NCI-H1417 (cell line): ENCODE measurements at regions not wholly inside any gene's neighbourhood (a gene's known extent, or its start where the extent isn't known, plus 50 kb on each side); places are given as distances from the start of the nearest gene placed in this dataset.
"Not testable (repeated sequence)": the region's sequence is repeated elsewhere in the genome, so short reads cannot be mapped to it uniquely, and the experiment has no call there.

Experiments used
- DNase-seq, 3 experiments: peaks; one replicate each; lab custom pipeline; 2025; lab: John Stamatoyannopoulos, UW

- no peak for DNase-seq
Measured at GRCh38 chr14:34063042-34063441, 112.2 kb upstream of the EGLN3 start.

- DNase-seq = no peak
Measured at GRCh38 chr14:34062353-34062973, 111.6 kb upstream of the EGLN3 start.

GRCh38 chr14:34060651-34060999, 109.8 kb upstream of the EGLN3 start:
- DNase-seq = no peak

- DNase-seq = peak; percentile 60 to 79 (median 73)
Measured at GRCh38 chr14:34059925-34060650, 109.2 kb upstream of the EGLN3 start.

GRCh38 chr14:34059037-34059924, 108.4 kb upstream of the EGLN3 start:
- no peak for DNase-seq

- DNase-seq = no peak
Measured at GRCh38 chr14:34058510-34058909, 107.6 kb upstream of the EGLN3 start.

- no peak for DNase-seq
Measured at GRCh38 chr14:34056046-34056445, 105.2 kb upstream of the EGLN3 start.

- DNase-seq = no peak
Measured at GRCh38 chr14:34055157-34055950, 104.5 kb upstream of the EGLN3 start.

- no peak for DNase-seq
Measured at GRCh38 chr14:34053666-34054065, 102.8 kb upstream of the EGLN3 start.

GRCh38 chr14:34052658-34053014, 101.8 kb upstream of the EGLN3 start:
- DNase-seq = no peak

GRCh38 chr14:34051966-34052657, 101.2 kb upstream of the EGLN3 start:
- no peak for DNase-seq

- no peak for DNase-seq
Measured at GRCh38 chr14:34050606-34051005, 99.7 kb upstream of the EGLN3 start.

- DNase-seq = no peak
Measured at GRCh38 chr14:34049790-34050189, 98.9 kb upstream of the EGLN3 start.

- not testable (repeated sequence) for DNase-seq
Measured at GRCh38 chr14:34049187-34049586, 98.3 kb upstream of the EGLN3 start.

GRCh38 chr14:34046799-34047520, 96.1 kb upstream of the EGLN3 start:
- no peak for DNase-seq

- no peak for DNase-seq
Measured at GRCh38 chr14:34044666-34045306, 93.9 kb upstream of the EGLN3 start.

GRCh38 chr14:34044373-34044637, 93.4 kb upstream of the EGLN3 start:
- DNase-seq = no peak

GRCh38 chr14:34043627-34044372, 92.9 kb upstream of the EGLN3 start:
- DNase-seq = no peak

- DNase-seq = no peak
Measured at GRCh38 chr14:34041220-34041619, 90.3 kb upstream of the EGLN3 start.

GRCh38 chr14:34040766-34041165, 89.9 kb upstream of the EGLN3 start:
- DNase-seq = no peak
